Endothelial cell of umbilical vein (primary cell): ENCODE measurements at regions not wholly inside any gene's neighbourhood (a gene's known extent, or its start where the extent isn't known, plus 50 kb on each side); places are given as distances from the start of the nearest gene placed in this dataset.

Source experiments
- BruUV-seq: library from RNA; stranded (reverse); fragments of 400-500 nt; replicated peaks from 2 replicates; lab custom pipeline; 2021; lab: Mats Ljungman, UMichigan
- CTCF ChIA-PET: fragments of 300-600, 350-600 bp; sonication (Branson Sonifier 250); formaldehyde crosslinking; loops from one replicate; lab custom pipeline; 2021; ENCODE audit warnings: antibody characterized with exemption, inconsistent platforms; lab: Charles Lee
- POLR2A ChIA-PET: fragments of 300-600, 350-600 bp; sonication (Branson Sonifier 250); formaldehyde crosslinking; loops from one replicate; lab custom pipeline; 2021; ENCODE audit warnings: antibody characterized with exemption, inconsistent platforms; lab: Charles Lee
- DNase-seq: peaks from one replicate; pipeline ENCODE4 v3.0.0-alpha.2; 2011; ENCODE audit warnings: low read depth, low spot score
- FAIRE-seq: peaks from 2 replicates; lab custom pipeline; 2011; peaks lifted over from hg19 to GRCh38; lab: Jason Lieb, UNC
- H2AFZ ChIP-seq: 2 replicates; pipeline ENCODE4 v1.6.0; 2012; ENCODE audit warnings: low read depth, low read length, control low read depth, inconsistent platforms
- H3K27ac ChIP-seq: 2 replicates; pipeline ENCODE4 v1.5.1; 2011; ENCODE audit warnings: low read depth, mild to moderate bottlenecking, control low read depth, low read length, moderate library complexity; ENCODE audit not compliant: insufficient read depth
- H3K27me3 ChIP-seq, 2 experiments: 2 replicates each; pipeline versions ENCODE4 v1.6.0 to v1.6.1; 2011; ENCODE audit warnings: low read length in 2 of 2, mixed read lengths in 1 of 2; ENCODE audit not compliant: control insufficient read depth in 2 of 2, insufficient read depth in 2 of 2
- H3K36me3 ChIP-seq, 2 experiments: 2 replicates in 1 of 2; 3 replicates in 1 of 2; pipeline ENCODE4 v1.5.1; 2011; ENCODE audit warnings: low read length in 2 of 2, mild to moderate bottlenecking in 1 of 2, moderate library complexity in 1 of 2; ENCODE audit not compliant: control insufficient read depth in 2 of 2, insufficient read depth in 2 of 2; ENCODE audit errors: extremely low read depth in 1 of 2
- H3K4me1 ChIP-seq: 3 replicates; pipeline ENCODE4 v1.5.1; 2011; ENCODE audit warnings: mild to moderate bottlenecking, low read length; ENCODE audit not compliant: control insufficient read depth, insufficient read depth; ENCODE audit errors: extremely low read depth
- H3K4me2 ChIP-seq: 2 replicates; pipeline ENCODE4 v1.6.1; 2011; ENCODE audit warnings: low read length, control low read depth, mixed read lengths; ENCODE audit not compliant: insufficient read depth
- H3K4me3 ChIP-seq, 3 experiments: fragments of 200-600 bp in 1 of 3; sonication (generic), shearing (Covaris generic) in 1 of 3; replicated peaks in 1 of 3; 2 replicates each; pipeline ENCODE4 v1.5.1; 2011 to 2016; ENCODE audit warnings: control low read depth in 3 of 3, low read length in 3 of 3, mild to moderate bottlenecking in 2 of 3, inconsistent platforms in 1 of 3, low read depth in 1 of 3, moderate library complexity in 1 of 3; ENCODE audit not compliant: insufficient read depth in 1 of 3
- H3K79me2 ChIP-seq: 2 replicates; pipeline ENCODE4 v1.6.0; 2012; ENCODE audit warnings: low read length, inconsistent platforms; ENCODE audit not compliant: control insufficient read depth, insufficient read depth
- H3K9ac ChIP-seq: replicated peaks from 2 replicates; pipeline ENCODE3; 2011; ENCODE audit warnings: low read length, control low read depth; ENCODE audit not compliant: insufficient read depth; ENCODE audit errors: extremely low read depth
- H3K9me1 ChIP-seq: replicated peaks from 3 replicates; pipeline ENCODE4 v1.6.0; 2011; ENCODE audit warnings: mild to moderate bottlenecking, low read length; ENCODE audit not compliant: control insufficient read depth, insufficient read depth; ENCODE audit errors: extremely low read depth
- H3K9me3 ChIP-seq: replicated peaks from 2 replicates; pipeline ENCODE4 v1.5.1; 2012; ENCODE audit warnings: low read length, inconsistent platforms; ENCODE audit not compliant: control insufficient read depth, insufficient read depth
- H4K20me1 ChIP-seq: replicated peaks from 2 replicates; pipeline ENCODE3; 2011; ENCODE audit warnings: mild to moderate bottlenecking, low read length; ENCODE audit not compliant: control insufficient read depth, insufficient read depth; ENCODE audit errors: extremely low read depth
- EZH2 ChIP-seq: IDR thresholded peaks from 2 replicates; pipeline ENCODE4 v1.6.1; 2012; ENCODE audit warnings: borderline replicate concordance, low read depth, mild to moderate bottlenecking, moderate library complexity, low read length, inconsistent platforms; ENCODE audit not compliant: severe bottlenecking
- FOS ChIP-seq: IDR thresholded peaks from 2 replicates; pipeline ENCODE4 v1.6.1; 2011; ENCODE audit warnings: mild to moderate bottlenecking, low read length, moderate library complexity, borderline replicate concordance; ENCODE audit not compliant: insufficient read depth
- GATA2 ChIP-seq: IDR thresholded peaks from 2 replicates; pipeline ENCODE4 v1.7.0; 2011; ENCODE audit warnings: low read depth, mild to moderate bottlenecking, moderate library complexity, mixed read lengths, low read length; ENCODE audit not compliant: insufficient read length, insufficient read depth
- JUN ChIP-seq: IDR thresholded peaks from 2 replicates; pipeline ENCODE4 v1.6.1; 2011; ENCODE audit warnings: borderline replicate concordance, low read depth; ENCODE audit not compliant: insufficient read length, insufficient read depth
- MYC ChIP-seq: IDR thresholded peaks from one replicate; pipeline ENCODE4 v1.6.1; 2011; ENCODE audit warnings: mild to moderate bottlenecking, low read depth, low read length
- POLR2A ChIP-seq: IDR thresholded peaks from 2 replicates; pipeline ENCODE4 v1.6.1; 2012; ENCODE audit warnings: low read depth, mild to moderate bottlenecking, control low read depth, low read length
- POLR2AphosphoS5 ChIP-seq: IDR thresholded peaks from 2 replicates; pipeline ENCODE4 v1.6.1; 2012; ENCODE audit warnings: low read depth, mild to moderate bottlenecking, control low read depth, low read length, moderate library complexity; ENCODE audit not compliant: insufficient read depth
- dilution Hi-C: fragments of 300-500 bp; cut with MboI; formaldehyde crosslinking; loops from one replicate; pipeline ENCODE4 v1.15.0; 2019; ENCODE audit warnings: low sequenced_read_pairs; ENCODE audit not compliant: extremely low pct_ligation_motif_present
- intact Hi-C: fragments of 100-400 bp; cut with micrococcal nuclease; formaldehyde crosslinking; loops from one replicate; pipeline ENCODE4 v1.10.0; 2022
- TF ChIP-seq, protein P1 (sequence below): IDR thresholded peaks from 2 replicates; pipeline ENCODE4 v1.6.1; 2011; ENCODE audit not compliant: insufficient read depth, insufficient read length
- TF ChIP-seq, protein P2 (sequence below), 2 donors: IDR thresholded peaks; 1 replicate in 1 of 2; 2 replicates in 1 of 2; pipeline ENCODE4 v1.5.1; 2011; ENCODE audit warnings: low read length in 2 of 2, mild to moderate bottlenecking in 2 of 2, moderate library complexity in 2 of 2, control low read depth in 1 of 2, inconsistent platforms in 1 of 2, low read depth in 1 of 2; ENCODE audit not compliant: insufficient read depth in 1 of 2; ENCODE audit errors: extremely low read depth in 1 of 2

DNA sequence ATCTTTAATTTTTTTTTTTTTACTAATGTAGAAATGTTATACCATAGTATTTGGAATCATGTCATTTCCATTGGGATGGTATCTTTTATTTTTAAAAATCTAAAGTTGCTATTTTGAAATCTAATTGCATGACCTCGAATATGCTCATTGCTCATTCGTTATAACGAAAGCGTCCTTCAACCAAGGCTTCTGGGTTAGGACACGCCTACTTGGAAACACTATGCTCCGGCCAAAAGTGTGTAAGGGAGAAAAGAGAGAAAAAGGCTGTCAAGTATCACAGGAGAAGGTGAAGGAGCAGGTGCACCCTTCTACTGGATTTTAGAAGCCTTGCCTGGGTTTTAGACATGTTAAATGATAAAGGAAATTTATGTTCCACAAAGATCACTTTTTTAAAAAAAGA, 465.9 kb upstream of the ID2 start:
- H3K9me1 ChIP-seq, result no peaks in the 10 kb centered on the region
- no peaks in the 10 kb centered on the region for H3K36me3 ChIP-seq
- no peak overlapping the region for H3K4me2 ChIP-seq
- POLR2A ChIA-PET, result no interaction called here
- CTCF ChIA-PET, result no interaction called here
- no peak overlapping the region for H3K27ac ChIP-seq
- no peak for DNase-seq
- no peaks in the 10 kb centered on the region for H3K79me2 ChIP-seq
- dilution Hi-C loops (no loop called here), intact Hi-C loops (no loop called here)
- H3K4me1 ChIP-seq, result no peaks in the 10 kb centered on the region
- BruUV-seq, result no TSS peak
- no peak overlapping the region for H2AFZ ChIP-seq
- no peaks in the 10 kb centered on the region for H4K20me1 ChIP-seq
- H3K27me3 ChIP-seq, result no peaks in the 10 kb centered on the region
- TF ChIP-seq POLR2A (no peak), FOS (no peak), JUN (no peak), POLR2AphosphoS5 (no peak), MYC (no peak), EZH2 (no peak), GATA2 (no peak)
- TF ChIP-seq, protein P1, sequence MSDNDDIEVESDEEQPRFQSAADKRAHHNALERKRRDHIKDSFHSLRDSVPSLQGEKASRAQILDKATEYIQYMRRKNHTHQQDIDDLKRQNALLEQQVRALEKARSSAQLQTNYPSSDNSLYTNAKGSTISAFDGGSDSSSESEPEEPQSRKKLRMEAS, result no peak
- TF ChIP-seq, protein P2, sequence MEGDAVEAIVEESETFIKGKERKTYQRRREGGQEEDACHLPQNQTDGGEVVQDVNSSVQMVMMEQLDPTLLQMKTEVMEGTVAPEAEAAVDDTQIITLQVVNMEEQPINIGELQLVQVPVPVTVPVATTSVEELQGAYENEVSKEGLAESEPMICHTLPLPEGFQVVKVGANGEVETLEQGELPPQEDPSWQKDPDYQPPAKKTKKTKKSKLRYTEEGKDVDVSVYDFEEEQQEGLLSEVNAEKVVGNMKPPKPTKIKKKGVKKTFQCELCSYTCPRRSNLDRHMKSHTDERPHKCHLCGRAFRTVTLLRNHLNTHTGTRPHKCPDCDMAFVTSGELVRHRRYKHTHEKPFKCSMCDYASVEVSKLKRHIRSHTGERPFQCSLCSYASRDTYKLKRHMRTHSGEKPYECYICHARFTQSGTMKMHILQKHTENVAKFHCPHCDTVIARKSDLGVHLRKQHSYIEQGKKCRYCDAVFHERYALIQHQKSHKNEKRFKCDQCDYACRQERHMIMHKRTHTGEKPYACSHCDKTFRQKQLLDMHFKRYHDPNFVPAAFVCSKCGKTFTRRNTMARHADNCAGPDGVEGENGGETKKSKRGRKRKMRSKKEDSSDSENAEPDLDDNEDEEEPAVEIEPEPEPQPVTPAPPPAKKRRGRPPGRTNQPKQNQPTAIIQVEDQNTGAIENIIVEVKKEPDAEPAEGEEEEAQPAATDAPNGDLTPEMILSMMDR (IDR thresholded peaks at IDR 0.05; ENCODE audit: extremely low read depth in 1 of 2, insufficient read depth in 1 of 2, low read depth in 1 of 2, low read length in 2 of 2), result no peak
- no peaks in the 10 kb centered on the region for H3K9me3 ChIP-seq
- no peak overlapping the region for H3K4me3 ChIP-seq
- no peak for FAIRE-seq
- no peak overlapping the region for H3K9ac ChIP-seq
